Urinary bladder (tissue), 3 donors: ENCODE measurements at regions not wholly inside any gene's neighbourhood (a gene's known extent, or its start where the extent isn't known, plus 50 kb on each side); places are given as distances from the start of the nearest gene placed in this dataset.

Source experiments
- DNase-seq: peaks from one replicate; pipeline ENCODE4 v3.0.0-alpha.2; 2015; ENCODE audit errors: extremely low spot score
- H3K27ac ChIP-seq: one replicate; pipeline ENCODE4 v1.5.1; 2013; ENCODE audit warnings: low read depth, mild to moderate bottlenecking, moderate library complexity
- H3K36me3 ChIP-seq: one replicate; pipeline ENCODE4 v1.6.1; 2013; ENCODE audit warnings: mild to moderate bottlenecking, moderate library complexity; ENCODE audit not compliant: insufficient read depth
- H3K4me1 ChIP-seq: one replicate; pipeline ENCODE4 v1.6.1; 2013; ENCODE audit warnings: mild to moderate bottlenecking, moderate library complexity; ENCODE audit not compliant: insufficient read depth
- H3K4me3 ChIP-seq: one replicate; pipeline ENCODE4 v1.5.1; 2013; ENCODE audit warnings: low read depth, low read length
- WGBS: extraction: QIAGEN DNeasy Blood & Tissue Kit; methylation state at CpG from one replicate; pipeline ENCODE4 v1.1.7; 2013; 5-methylcytosine and 5-hydroxymethylcytosine counted together
- donor health status: healthy with polysubstance abuse.
- donor health status: healthy.

DNA sequence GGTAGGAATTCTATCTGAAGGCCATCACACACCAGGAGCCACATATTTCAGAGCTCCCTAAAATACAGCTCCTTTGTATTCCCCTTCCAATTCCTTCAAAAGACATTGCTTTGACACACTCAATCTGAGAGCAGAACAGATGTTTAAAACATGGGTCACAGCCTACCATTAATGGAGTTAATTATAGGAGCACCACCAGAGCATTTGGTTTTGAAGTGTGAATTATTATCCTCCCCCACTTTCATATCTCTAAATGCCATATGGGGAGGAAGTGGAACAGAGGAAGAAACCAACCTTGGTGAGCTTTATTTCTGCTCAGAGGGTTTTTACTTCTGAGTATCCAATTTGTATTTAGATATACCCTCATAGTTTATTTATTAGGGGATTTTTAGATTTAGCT, 50.7 kb upstream of the TNFRSF21 start:
- no peaks in the 10 kb centered on the region for H3K36me3 ChIP-seq
- H3K27ac ChIP-seq: no peak overlapping the region
- no peak overlapping the region for H3K4me3 ChIP-seq
- no peaks in the 10 kb centered on the region for H3K4me1 ChIP-seq
- no peak for DNase-seq

DNA sequence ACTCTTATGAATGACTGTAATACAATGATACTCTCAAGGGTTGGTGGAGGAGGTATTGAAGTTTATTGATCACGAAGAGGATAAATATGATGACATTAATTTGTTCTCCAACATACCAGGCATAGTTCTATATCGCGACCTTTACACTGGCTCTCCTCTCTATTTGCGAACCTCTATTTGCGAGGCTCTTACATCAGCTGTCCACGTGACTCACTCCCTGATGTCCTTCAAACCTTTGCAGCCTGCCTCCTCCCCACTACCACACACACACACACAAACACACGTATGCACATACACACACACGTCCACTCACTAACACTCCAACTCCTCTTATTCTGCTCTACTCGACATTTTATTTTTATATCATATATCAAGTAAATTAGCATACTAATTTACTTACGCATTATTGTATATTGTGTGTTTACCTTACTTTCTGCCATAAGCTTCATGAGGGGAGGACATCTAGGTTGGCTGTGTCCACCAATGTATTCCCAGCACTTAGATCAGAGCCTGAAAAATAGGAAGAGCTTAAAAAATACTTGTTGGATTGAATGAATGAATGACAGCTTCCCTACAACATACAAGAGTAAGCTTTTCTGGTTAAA, 53.3 kb upstream of the TNFRSF21 start:
- no peak overlapping the region for H3K4me3 ChIP-seq
- no peaks in the 10 kb centered on the region for H3K36me3 ChIP-seq
- H3K27ac ChIP-seq: no peak overlapping the region
- no peaks in the 10 kb centered on the region for H3K4me1 ChIP-seq
- DNase-seq: no peak
- whole genome bisulfite sequencing: 82% methylated on average over 10 of the region's 10 CpGs

DNA sequence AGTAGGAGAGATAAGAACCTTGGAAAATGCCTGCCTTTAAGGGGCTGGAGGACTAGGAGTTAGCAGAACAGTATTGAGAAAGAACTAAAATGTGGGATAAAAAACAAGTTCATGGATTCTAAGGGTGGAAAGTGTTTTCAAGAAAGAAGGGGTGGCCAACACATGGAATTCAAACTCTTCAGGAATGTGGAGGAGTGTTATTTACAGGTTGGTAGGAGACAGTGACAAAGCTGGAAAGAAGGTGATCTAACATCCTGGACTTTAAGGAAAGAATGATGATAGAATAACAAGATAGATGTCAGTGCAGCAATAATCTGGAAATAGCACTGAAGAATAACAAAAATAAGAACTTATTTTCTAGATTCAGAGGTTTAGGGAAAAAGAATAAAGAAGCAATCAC, 54.0 kb upstream of the TNFRSF21 start:
- no peak for DNase-seq
- H3K27ac ChIP-seq: no peak overlapping the region
- H3K4me3 ChIP-seq: no peak overlapping the region
- H3K4me1 ChIP-seq: no peaks in the 10 kb centered on the region
- no peaks in the 10 kb centered on the region for H3K36me3 ChIP-seq

DNA sequence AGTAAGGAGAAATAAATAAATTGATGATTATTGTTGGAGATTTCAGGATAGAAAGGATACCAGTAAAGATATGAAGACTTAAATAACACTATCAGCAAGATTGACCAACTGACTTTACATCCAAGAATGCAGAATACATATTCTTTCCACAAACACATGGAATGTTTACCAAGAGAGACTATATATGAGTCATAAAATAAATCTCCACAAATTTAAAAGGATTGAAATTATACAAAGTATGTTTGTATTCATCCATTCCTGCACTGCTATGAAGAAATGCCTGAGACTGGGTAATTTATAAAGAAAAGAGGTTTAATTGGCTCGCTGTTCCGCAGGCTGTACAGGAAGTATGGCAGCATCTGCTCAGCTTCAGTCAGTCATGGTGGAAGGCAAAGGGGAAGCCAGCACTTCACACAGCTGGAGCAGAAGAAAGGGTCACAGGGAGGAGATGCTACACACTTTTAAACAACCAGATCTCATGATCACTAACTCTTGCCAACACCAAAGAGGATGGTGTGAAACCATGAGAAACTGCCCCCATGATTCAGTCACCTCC, 56.7 kb upstream of the TNFRSF21 start:
- 60% methylated on average over 2 of the region's 2 CpGs for WGBS
- Histone ChIP-seq H3K4me1 (no peaks in the 10 kb centered on the region), H3K4me3 (no peak overlapping the region), H3K36me3 (no peaks in the 10 kb centered on the region), H3K27ac (no peak overlapping the region)
- no peak for DNase-seq

DNA sequence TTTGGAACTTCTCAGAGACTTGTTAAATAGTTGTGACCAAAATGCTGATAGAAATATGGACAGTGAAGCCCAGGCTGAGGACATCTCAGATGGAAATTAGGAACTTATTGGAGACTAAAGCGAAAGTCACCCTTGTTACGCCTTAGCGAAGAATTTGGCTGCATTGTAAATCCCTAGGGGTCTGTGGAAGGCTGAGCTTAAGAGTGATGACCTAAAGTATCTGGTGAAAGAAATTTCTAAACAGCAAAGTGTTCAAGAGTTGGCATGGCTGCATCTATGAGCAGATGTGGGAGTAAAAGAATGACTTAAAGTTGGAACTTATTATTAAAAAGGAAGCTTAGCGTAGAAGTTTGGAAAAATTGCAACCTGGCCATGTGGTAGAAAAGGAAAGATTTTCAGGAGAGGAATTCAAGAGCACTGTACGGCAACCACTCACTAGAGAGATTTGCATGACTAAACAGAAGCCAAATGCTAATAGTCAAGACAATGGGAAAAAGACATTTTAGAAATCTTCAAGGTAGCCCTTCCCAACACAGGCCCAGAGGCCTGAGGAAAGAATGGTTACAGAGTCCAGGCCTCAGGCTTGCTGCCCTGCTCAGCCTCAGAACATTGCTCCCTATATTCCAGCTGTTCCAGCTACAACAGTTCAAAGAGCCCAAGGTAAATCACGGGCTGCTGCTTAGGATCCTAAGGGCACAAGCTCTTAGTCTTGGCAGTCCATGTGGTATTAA, 61.6 kb upstream of the TNFRSF21 start:
- WGBS: 88% methylated on average over 6 of the region's 6 CpGs
- DNase-seq: no peak
- Histone ChIP-seq H3K27ac (no peak overlapping the region), H3K36me3 (no peaks in the 10 kb centered on the region), H3K4me1 (no peaks in the 10 kb centered on the region), H3K4me3 (no peak overlapping the region)

DNA sequence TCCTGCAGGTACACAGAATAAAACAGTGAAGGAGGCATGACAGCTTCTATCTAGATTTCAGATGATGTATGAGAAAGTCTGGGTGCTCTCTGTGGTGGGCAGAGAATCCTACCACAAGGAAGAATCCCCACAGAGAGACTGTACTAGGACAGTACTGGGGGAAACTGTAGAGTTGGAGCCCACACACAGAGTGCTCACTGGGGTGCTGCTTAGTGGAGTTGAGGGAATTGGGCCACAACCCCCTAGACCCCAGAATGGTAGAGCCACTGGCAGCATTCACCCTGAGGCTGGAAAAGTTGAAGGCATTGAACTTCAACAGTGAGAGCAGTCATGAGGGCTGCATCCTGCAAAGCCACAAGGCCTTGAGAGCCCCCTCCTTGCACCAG, 62.2 kb upstream of the TNFRSF21 start:
- H3K36me3 ChIP-seq: no peaks in the 10 kb centered on the region

DNA sequence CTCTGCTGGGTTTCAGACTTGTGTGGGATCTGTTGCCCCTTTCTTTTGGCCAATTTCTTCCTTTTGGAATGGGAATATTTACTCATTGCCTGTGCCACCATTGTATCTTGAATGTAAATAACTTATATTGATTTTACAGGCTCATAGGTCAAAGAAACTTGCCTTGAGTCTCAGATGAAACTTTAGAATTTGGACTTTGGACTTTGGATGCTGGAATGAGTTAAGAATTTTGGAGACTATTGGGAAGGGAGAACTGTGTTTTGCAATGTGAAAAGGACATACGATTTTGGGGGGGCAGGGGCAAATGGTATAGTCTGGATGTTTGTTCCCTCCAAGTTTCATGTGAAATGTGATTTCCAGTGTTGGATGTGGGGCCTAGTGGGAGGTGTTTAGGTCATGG, 62.6 kb upstream of the TNFRSF21 start:
- H3K36me3 ChIP-seq: no peaks in the 10 kb centered on the region
- WGBS: 81% methylated on average over 1 of the region's 1 CpG
- H3K27ac ChIP-seq: no peak overlapping the region
- H3K4me3 ChIP-seq: no peak overlapping the region
- no peak for DNase-seq
- H3K4me1 ChIP-seq: no peaks in the 10 kb centered on the region

More for the DNA sequence above, 62.2 kb upstream of the TNFRSF21 start:
- no peak overlapping the region for H3K4me3 ChIP-seq
- H3K27ac ChIP-seq: no peak overlapping the region
- no peak for DNase-seq
- no peaks in the 10 kb centered on the region for H3K4me1 ChIP-seq

DNA sequence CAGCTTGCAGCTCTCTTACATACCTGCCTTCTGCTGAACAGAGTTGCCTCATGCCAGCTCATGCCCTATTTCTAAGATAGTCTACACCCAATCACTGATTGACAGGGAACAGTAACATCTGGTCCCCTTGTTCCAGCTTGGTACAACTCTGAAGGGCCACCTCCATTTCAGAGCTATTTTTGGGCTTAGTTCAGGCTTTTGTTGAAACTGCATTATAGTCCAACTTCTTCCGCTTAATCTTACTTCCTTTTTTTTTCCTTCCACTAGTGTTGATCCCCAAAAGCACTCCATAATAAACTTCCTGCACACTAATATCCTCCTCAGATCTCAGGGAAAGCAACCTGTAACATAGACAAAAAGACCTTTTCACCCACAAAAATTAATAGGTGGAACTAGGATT, 65.7 kb upstream of the TNFRSF21 start:
- Histone ChIP-seq H3K27ac (no peak overlapping the region), H3K36me3 (no peaks in the 10 kb centered on the region)

DNA sequence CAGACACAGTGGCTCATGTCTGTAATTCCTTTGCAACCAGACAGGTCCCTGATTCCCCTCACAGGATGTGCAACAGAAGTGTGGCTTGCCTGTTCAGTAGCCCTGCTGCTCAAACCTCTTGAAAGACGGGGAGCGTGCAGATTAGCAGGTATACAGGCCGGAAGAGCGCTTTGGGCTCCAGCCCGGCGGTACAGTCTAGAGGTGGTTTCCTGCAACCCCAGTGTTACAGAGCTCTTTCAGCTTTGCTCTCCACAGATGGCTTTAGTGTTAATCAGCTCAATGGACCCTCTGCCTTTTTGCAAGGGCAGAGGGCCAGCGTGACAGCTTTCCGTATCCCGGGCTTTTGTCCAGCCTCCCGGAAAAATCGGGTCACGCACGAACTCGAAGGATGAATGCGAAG, 67.2 kb upstream of the TNFRSF21 start:
- 83% methylated on average over 15 of the region's 15 CpGs for WGBS
- no peak overlapping the region for H3K4me3 ChIP-seq
- H3K27ac ChIP-seq: no peak overlapping the region
- no peaks in the 10 kb centered on the region for H3K36me3 ChIP-seq
- no peak for DNase-seq
- no peaks in the 10 kb centered on the region for H3K4me1 ChIP-seq

More for the DNA sequence above, 65.7 kb upstream of the TNFRSF21 start:
- no peaks in the 10 kb centered on the region for H3K4me1 ChIP-seq
- 85% methylated on average over 1 of the region's 1 CpG for WGBS
- no peak for DNase-seq
- H3K4me3 ChIP-seq: no peak overlapping the region

DNA sequence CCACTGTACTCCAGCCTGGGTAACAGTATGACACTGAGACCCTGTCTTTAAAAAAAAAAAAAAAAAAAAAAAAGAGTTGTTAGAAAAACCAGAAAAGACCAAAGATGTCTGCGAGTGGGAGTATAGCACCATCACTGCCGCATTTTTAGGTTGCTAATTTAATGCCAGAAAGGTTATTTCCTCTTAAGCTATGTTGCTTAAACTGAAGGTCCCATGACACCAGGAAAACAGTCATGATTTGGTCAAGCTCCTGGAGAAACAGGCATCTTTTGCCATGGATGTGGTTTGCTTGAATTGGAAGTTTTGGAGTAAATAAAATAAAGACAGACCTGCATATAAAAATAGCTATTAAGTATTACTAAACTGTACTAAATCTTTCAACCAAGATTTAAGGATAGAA, 68.3 kb upstream of the TNFRSF21 start:
- no peak for DNase-seq
- H3K36me3 ChIP-seq: no peaks in the 10 kb centered on the region
- no peak overlapping the region for H3K4me3 ChIP-seq
- H3K27ac ChIP-seq: no peak overlapping the region
- WGBS: 83% methylated on average over 2 of the region's 2 CpGs
- no peaks in the 10 kb centered on the region for H3K4me1 ChIP-seq

DNA sequence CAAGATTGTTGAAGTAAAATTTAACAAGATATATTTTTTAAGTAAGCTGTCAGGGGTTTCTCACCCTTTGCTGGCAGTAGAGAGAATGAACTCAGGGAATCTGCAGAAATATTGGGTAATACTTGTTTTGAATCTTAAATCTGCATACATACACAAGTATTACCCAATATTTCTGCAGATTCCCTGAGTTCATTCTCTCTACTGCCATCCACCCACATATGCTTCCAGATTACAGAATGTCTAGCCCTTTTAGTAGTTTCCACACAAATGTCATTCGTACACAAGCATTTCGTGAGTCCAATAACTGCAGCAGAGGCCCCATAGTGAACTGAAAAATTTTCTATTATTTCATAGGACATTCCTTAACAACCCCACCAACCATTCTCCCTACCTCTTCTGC, 69.6 kb upstream of the TNFRSF21 start:
- DNase-seq: no peak
- Histone ChIP-seq H3K36me3 (no peaks in the 10 kb centered on the region), H3K4me3 (no peak overlapping the region), H3K4me1 (no peaks in the 10 kb centered on the region), H3K27ac (no peak overlapping the region)
- 85% methylated on average over 2 of the region's 2 CpGs for WGBS

DNA sequence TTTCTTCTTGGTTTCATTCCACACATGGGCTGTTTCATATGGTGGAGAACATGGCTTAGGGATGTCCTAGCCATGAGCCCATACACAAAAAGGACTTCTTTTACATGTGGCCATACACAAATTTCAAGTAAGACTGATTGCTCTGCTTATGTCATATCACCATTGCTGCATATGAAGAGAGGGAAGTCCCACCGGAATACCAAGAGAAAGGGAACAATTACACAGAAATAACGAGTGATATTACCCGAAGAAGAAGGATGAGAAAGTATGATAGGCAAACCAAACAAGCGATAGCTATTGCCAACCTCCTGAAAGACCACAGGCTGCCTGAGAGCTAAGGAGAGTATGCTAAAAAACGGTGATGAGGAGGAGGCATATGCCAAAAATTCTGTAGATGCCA, 70.5 kb upstream of the TNFRSF21 start:
- WGBS: 93% methylated on average over 5 of the region's 5 CpGs
- H3K4me3 ChIP-seq: no peak overlapping the region
- no peak overlapping the region for H3K27ac ChIP-seq
- H3K36me3 ChIP-seq: no peaks in the 10 kb centered on the region
- H3K4me1 ChIP-seq: no peaks in the 10 kb centered on the region
- DNase-seq: no peak

DNA sequence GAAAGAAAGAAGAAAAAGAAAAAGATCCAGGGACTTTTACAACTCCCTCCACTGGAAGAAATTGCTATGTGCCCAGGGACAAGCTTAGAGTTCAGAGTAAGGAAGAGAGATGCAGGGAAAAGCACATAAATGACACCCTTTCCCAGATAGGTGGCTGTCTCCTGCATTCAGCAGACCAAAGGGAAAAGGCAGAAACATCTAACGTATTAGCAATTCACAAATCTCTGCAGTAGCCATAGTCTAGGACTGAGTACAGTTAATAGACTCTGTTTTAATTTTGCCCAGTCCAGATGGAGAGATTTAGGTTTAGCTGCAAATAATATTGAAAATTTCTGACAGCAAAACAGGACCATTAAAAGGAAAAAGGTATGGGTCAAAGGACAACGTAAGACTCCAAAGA, 71.3 kb upstream of the TNFRSF21 start:
- H3K27ac ChIP-seq: no peak overlapping the region
- H3K4me3 ChIP-seq: no peak overlapping the region
- WGBS: 70% methylated on average over 2 of the region's 2 CpGs

DNA sequence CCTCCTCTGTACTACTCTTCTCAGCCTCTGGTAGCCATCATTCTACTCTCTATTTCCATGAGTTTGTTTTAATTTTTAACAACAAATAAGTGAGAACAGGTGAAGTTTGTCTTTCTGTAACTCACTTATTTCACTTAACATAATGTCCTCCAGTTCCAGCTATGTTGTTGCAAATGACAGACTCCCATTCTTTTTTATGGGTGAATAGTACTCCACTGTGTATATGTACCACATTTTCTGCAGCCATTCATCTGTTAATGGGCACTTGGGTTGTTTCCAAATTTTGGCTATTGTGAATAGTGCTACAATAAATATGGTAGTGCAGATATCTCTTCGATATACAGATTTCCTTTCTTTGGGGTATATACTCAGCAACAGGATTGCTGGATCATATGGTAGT, 73.7 kb upstream of the TNFRSF21 start:
- no peaks in the 10 kb centered on the region for H3K4me1 ChIP-seq
- DNase-seq: no peak
- no peaks in the 10 kb centered on the region for H3K36me3 ChIP-seq
- 92% methylated on average over 1 of the region's 1 CpG for WGBS
- no peak overlapping the region for H3K27ac ChIP-seq
- no peak overlapping the region for H3K4me3 ChIP-seq

More for the DNA sequence above, 71.3 kb upstream of the TNFRSF21 start:
- Histone ChIP-seq H3K4me1 (no peaks in the 10 kb centered on the region), H3K36me3 (no peaks in the 10 kb centered on the region)
- DNase-seq: no peak
